Ishikawa (cell line): ENCODE measurements at regions not wholly inside any gene's neighbourhood (a gene's known extent, or its start where the extent isn't known, plus 50 kb on each side); places are given as distances from the start of the nearest gene placed in this dataset.

ENCODE experiments used
- CEBPB ChIP-seq: IDR thresholded peaks from 2 replicates; pipeline ENCODE4 v1.6.1; 2012
- CREB1 ChIP-seq: IDR thresholded peaks from 2 replicates; pipeline ENCODE4 v1.6.1; 2012; ENCODE audit warnings: low read depth
- EGR1 ChIP-seq: IDR thresholded peaks from 2 replicates; pipeline ENCODE4 v1.6.1; 2012
- EP300 ChIP-seq: IDR thresholded peaks from 2 replicates; pipeline ENCODE4 v1.6.1; 2012; ENCODE audit warnings: borderline replicate concordance
- FOXM1 ChIP-seq: IDR thresholded peaks from 2 replicates; pipeline ENCODE4 v1.6.1; 2012; ENCODE audit warnings: low read depth, borderline replicate concordance
- NFIC ChIP-seq: IDR thresholded peaks from 2 replicates; pipeline ENCODE4 v1.6.1; 2012
- RAD21 ChIP-seq: IDR thresholded peaks from 2 replicates; pipeline ENCODE4 v1.6.1; 2012; ENCODE audit warnings: low read depth
- TAF1 ChIP-seq: IDR thresholded peaks from 2 replicates; pipeline ENCODE4 v1.6.1; 2012; ENCODE audit warnings: low read depth, mild to moderate bottlenecking
- TCF12 ChIP-seq: IDR thresholded peaks from 2 replicates; pipeline ENCODE4 v1.6.1; 2012; ENCODE audit warnings: low read depth
- TEAD4 ChIP-seq: IDR thresholded peaks from 2 replicates; pipeline ENCODE4 v1.6.1; 2012
- YY1 ChIP-seq: IDR thresholded peaks from 2 replicates; pipeline ENCODE4 v1.6.1; 2012; ENCODE audit warnings: low read depth
- ZBTB7A ChIP-seq: IDR thresholded peaks from 2 replicates; pipeline ENCODE4 v1.6.1; 2012; ENCODE audit warnings: low read depth
- TF ChIP-seq, protein P1 (sequence below): IDR thresholded peaks from 2 replicates; pipeline ENCODE4 v1.6.1; 2012
- TF ChIP-seq, protein P2 (sequence below): IDR thresholded peaks from 2 replicates; pipeline ENCODE4 v1.6.1; 2012; ENCODE audit warnings: low read depth, mild to moderate bottlenecking
- TF ChIP-seq, protein P3 (sequence below): IDR thresholded peaks from 2 replicates; pipeline ENCODE4 v1.6.1; 2012

DNA sequence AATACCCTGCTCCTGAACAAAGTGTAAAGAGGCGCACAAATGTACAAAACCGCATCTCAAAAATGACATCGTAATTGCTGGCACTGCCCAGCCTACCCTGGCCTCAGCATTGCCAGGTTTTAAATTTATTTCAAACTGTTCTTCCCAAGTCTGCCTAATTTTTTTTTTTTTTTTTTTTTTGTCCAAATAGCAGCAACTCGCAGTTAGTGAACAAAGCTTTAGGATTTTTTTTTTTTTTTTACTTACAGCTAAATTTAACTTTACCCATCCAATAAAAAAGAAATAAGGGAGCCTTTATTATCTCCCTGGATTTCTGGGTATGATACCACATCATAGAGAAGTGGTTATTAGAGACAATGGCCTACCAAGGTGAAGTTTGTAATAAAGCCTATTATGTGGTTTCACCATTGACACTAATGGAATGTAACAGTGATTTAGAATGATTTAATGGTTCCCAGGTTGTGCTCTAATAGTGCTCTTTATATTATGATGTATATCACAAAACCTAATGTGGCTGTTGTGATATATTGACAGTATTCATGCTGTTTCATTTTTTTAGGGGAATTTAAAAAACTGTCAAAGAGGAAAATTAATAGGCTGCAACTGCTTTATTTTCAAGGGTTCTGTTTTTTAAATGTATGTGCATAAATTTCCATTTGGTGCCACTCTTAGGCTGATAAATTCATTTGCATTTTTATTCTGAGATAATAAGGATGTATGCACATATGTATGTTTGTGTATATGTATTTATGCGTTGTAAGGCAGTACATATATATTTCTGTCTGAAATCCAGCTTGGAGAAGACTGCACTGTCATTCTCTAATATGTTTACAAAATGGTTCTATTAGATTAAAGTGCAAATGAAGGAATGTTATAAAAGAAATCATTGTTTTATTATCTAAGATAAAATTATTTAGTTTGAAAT is 309.0 kb downstream of the TFEC start:
- TF ChIP-seq FOXM1: no peak
- TF ChIP-seq CREB1: no peak
- no peak for TF ChIP-seq EGR1
- no peak for TF ChIP-seq ZBTB7A
- no peak for TF ChIP-seq YY1
- TF ChIP-seq EP300: no peak

DNA sequence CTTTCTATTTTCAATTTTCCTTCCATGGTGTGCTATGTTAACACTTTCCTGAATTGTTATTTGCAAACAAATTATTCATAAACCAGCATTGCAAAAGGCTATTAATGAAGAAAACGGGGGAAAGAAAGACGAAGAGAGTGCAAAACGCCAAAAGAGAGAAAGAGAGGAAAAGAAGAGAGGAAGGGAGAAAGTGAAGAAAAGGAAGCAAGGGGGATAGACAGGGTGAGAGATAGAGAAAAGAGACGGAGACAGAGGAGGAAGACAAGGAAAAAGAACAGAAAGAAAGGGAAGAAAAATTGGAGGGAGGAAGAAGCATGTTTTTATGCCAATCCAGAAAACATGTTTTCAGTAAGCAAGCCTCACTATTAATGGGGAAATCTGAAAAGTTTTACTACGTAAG is 310.6 kb downstream of the TFEC start:
- TF ChIP-seq EGR1 (no peak), CEBPB (no peak), RAD21 (no peak), CREB1 (no peak)

DNA sequence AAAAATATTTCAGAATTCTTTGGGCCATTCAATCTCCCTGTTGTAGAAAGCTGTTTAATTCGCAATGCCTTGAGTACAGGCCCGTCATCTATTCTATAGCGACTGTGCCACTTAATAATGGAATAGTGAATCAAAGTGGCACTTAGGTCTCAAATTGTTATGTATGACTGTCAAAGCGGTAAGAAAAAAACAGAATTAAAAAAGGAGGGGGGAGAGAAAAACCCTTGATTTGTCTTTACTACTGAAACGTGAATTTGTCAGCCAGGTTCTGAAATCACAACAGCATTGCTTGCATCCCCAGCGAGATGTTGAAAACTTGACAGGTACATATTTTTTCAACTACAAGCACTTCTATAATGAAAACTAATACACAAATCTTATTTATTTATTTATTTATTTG is 320.9 kb downstream of the TFEC start:
- TF ChIP-seq NFIC: no peak
- TF ChIP-seq, protein P1, sequence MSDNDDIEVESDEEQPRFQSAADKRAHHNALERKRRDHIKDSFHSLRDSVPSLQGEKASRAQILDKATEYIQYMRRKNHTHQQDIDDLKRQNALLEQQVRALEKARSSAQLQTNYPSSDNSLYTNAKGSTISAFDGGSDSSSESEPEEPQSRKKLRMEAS: no peak
- TF ChIP-seq RAD21: no peak
- no peak for TF ChIP-seq TCF12
- TF ChIP-seq, protein P2, sequence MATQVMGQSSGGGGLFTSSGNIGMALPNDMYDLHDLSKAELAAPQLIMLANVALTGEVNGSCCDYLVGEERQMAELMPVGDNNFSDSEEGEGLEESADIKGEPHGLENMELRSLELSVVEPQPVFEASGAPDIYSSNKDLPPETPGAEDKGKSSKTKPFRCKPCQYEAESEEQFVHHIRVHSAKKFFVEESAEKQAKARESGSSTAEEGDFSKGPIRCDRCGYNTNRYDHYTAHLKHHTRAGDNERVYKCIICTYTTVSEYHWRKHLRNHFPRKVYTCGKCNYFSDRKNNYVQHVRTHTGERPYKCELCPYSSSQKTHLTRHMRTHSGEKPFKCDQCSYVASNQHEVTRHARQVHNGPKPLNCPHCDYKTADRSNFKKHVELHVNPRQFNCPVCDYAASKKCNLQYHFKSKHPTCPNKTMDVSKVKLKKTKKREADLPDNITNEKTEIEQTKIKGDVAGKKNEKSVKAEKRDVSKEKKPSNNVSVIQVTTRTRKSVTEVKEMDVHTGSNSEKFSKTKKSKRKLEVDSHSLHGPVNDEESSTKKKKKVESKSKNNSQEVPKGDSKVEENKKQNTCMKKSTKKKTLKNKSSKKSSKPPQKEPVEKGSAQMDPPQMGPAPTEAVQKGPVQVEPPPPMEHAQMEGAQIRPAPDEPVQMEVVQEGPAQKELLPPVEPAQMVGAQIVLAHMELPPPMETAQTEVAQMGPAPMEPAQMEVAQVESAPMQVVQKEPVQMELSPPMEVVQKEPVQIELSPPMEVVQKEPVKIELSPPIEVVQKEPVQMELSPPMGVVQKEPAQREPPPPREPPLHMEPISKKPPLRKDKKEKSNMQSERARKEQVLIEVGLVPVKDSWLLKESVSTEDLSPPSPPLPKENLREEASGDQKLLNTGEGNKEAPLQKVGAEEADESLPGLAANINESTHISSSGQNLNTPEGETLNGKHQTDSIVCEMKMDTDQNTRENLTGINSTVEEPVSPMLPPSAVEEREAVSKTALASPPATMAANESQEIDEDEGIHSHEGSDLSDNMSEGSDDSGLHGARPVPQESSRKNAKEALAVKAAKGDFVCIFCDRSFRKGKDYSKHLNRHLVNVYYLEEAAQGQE: no peak
- no peak for TF ChIP-seq EP300

DNA sequence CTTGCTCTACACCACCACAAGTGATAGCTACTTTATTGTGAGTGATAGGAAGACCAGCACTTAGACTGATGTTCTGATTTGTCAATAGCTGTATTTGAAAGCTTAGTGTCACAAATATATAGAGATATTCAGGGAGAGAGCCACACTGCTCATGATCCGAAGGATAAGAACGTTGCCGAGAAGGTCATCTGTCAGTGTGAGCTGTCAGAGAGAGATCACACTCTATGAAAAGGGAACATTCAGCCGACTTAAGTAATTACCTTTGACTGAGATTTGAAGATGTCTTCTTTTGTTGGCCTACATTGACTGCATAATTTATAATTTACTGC is 322.6 kb downstream of the TFEC start:
- TF ChIP-seq FOXM1 (no peak), TAF1 (no peak), NFIC (no peak), TCF12 (no peak)
- TF ChIP-seq, protein P3, sequence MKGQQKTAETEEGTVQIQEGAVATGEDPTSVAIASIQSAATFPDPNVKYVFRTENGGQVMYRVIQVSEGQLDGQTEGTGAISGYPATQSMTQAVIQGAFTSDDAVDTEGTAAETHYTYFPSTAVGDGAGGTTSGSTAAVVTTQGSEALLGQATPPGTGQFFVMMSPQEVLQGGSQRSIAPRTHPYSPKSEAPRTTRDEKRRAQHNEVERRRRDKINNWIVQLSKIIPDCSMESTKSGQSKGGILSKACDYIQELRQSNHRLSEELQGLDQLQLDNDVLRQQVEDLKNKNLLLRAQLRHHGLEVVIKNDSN: no peak
- TF ChIP-seq, protein P1: no peak

DNA sequence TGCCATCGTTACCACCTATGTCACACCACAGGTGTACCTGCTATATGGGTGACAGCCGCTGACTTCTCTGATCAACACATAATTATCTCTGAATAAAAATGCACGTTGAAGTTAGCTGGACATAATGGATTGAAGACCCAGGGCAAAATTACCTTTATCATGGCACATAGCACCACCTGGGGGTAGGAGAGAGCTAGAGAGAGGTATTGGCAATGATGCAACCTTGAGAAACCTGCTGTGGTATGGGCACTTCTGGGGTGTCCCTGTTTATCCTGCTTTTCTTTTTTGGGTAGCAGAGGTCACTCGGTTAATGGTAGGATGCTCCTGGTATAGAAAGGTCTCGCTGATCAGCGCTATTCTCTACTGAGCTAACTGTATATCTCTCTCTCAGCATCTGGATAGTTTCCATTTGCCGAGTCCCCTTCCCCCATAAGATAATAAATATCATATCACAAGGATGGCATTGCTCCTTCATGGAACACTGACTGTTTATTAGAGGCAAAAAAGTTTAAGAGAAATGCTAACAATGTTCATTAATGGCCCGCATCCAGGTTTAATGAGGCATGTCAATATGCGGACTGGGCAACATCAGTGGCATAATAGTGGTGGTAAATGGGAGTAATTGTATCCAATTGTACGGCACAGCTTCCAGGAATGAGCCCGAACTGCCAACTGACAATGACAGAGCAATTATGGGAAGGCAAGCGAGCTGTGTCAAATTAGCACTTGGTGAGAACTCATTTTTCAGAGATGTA is 323.1 kb downstream of the TFEC start:
- TF ChIP-seq CEBPB (no peak; the same call in 1 of the 2 replicates), NFIC (peak; percentile 67), RAD21 (peak; percentile 52; the same call in 1 of the 2 replicates), TEAD4 (0 out of 2 replicates have a peak, but pooled peaks have one; percentile 36)

DNA sequence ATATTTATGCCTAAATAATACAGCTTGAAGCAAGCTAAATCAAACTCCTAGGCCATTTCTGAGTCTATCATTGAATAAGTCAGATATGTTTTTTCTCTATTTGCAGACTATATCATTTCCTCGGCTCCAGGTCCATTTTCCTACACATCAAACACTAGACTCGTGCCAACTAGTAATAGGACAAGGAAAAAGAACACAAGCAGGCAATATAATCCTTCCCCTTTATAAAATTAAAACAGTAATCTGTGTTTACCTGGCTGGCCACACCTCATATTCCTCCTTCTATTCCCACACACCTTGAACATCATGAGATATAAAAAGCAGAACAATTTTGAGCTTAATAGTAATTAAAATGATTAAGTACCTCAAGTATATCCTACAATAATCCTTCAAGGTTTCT is 325.7 kb downstream of the TFEC start:
- TF ChIP-seq CREB1 (no peak), TCF12 (no peak), CEBPB (no peak), YY1 (no peak), TEAD4 (no peak), ZBTB7A (no peak), FOXM1 (no peak), EP300 (no peak), TAF1 (no peak), RAD21 (no peak), NFIC (no peak), EGR1 (no peak)
- TF ChIP-seq, protein P1: no peak
- TF ChIP-seq, protein P3: no peak
- TF ChIP-seq, protein P2: no peak
